IMR-90 (cell line): ENCODE measurements at regions not wholly inside any gene's neighbourhood (a gene's known extent, or its start where the extent isn't known, plus 50 kb on each side); places are given as distances from the start of the nearest gene placed in this dataset.

ENCODE experiments used
- ATAC-seq: fragments of 200-7000 bp; cut with Tn5 transposase; 2 replicates; pipeline ENCODE4 v1.9.1; 2020; ENCODE audit warnings: low read depth, mild to moderate bottlenecking, moderate library complexity
- BruUV-seq: library from RNA; stranded (reverse); fragments of 400-500 nt; replicated peaks from 2 replicates; lab custom pipeline; 2021; lab: Mats Ljungman, UMichigan
- CTCF ChIA-PET: fragments of 300-600 bp; formaldehyde crosslinking; extraction: SDS; loops from one replicate; lab custom pipeline; 2021; ENCODE audit warnings: antibody characterized with exemption; lab: Yijun Ruan, JAX
- POLR2A ChIA-PET: fragments of 300-600 bp; sonication (Branson Sonifier 250); formaldehyde crosslinking; loops from one replicate; lab custom pipeline; 2022; ENCODE audit warnings: antibody characterized with exemption; ENCODE audit not compliant: unreplicated experiment; lab: Charles Lee
- DNase-seq: peaks from one replicate; pipeline ENCODE4 v3.0.0; 2013
- H2AFZ ChIP-seq: replicated peaks from 2 replicates; pipeline ENCODE3; 2013; ENCODE audit warnings: low read length, mild to moderate bottlenecking; ENCODE audit not compliant: poor library complexity
- H2AK5ac ChIP-seq: 2 replicates; pipeline ENCODE4 v1.6.1; 2013; ENCODE audit warnings: low read depth, low read length, inconsistent platforms
- H2AK9ac ChIP-seq: replicated peaks from 2 replicates; pipeline ENCODE3; 2013; ENCODE audit warnings: mild to moderate bottlenecking, low read depth, low read length, moderate library complexity; ENCODE audit not compliant: poor library complexity
- H2BK120ac ChIP-seq: 2 replicates; pipeline ENCODE4 v1.6.1; 2013; ENCODE audit warnings: low read depth, low read length, inconsistent platforms
- H2BK15ac ChIP-seq: 3 replicates; pipeline ENCODE4 v1.6.1; 2013; ENCODE audit warnings: low read depth, low read length, inconsistent platforms
- H2BK20ac ChIP-seq: 2 replicates; pipeline ENCODE4 v1.6.1; 2013; ENCODE audit warnings: low read depth, mild to moderate bottlenecking, inconsistent platforms, low read length, moderate library complexity
- H2BK5ac ChIP-seq: 2 replicates; pipeline ENCODE4 v1.6.1; 2013; ENCODE audit warnings: mild to moderate bottlenecking, low read depth, low read length, inconsistent platforms; ENCODE audit not compliant: poor library complexity, severe bottlenecking
- H3K14ac ChIP-seq: replicated peaks from 2 replicates; pipeline ENCODE4 v1.6.1; 2013; ENCODE audit warnings: low read depth, low read length, inconsistent platforms
- H3K18ac ChIP-seq: 2 replicates; pipeline ENCODE4 v1.6.1; 2013; ENCODE audit warnings: low read depth, low read length, control low read depth
- H3K23ac ChIP-seq: 2 replicates; pipeline ENCODE4 v1.6.1; 2013; ENCODE audit warnings: low read depth, low read length, inconsistent platforms
- H3K27ac ChIP-seq: 2 replicates; pipeline ENCODE4 v1.5.1; 2013; ENCODE audit warnings: mild to moderate bottlenecking, control low read depth, low read length; ENCODE audit not compliant: insufficient read depth
- H3K27me3 ChIP-seq: 2 replicates; pipeline ENCODE4 v1.6.1; 2013; ENCODE audit warnings: low read length; ENCODE audit not compliant: control insufficient read depth, insufficient read depth
- H3K36me3 ChIP-seq: 2 replicates; pipeline ENCODE4 v1.6.1; 2013; ENCODE audit warnings: low read length, mixed read lengths; ENCODE audit not compliant: control insufficient read depth, insufficient read depth
- H3K4ac ChIP-seq: 2 replicates; pipeline ENCODE4 v1.6.1; 2013; ENCODE audit warnings: low read depth, low read length, inconsistent platforms
- H3K4me1 ChIP-seq: 2 replicates; pipeline ENCODE4 v1.6.1; 2013; ENCODE audit warnings: low read length, mixed read lengths; ENCODE audit not compliant: control insufficient read depth, insufficient read depth
- H3K4me2 ChIP-seq: 2 replicates; pipeline ENCODE4 v1.6.1; 2013; ENCODE audit warnings: low read depth, mild to moderate bottlenecking, control low read depth, low read length, moderate library complexity
- H3K4me3 ChIP-seq: 2 replicates; pipeline ENCODE4 v1.5.1; 2013; ENCODE audit warnings: low read depth, mild to moderate bottlenecking, control low read depth, low read length, moderate library complexity; ENCODE audit not compliant: insufficient read depth
- H3K56ac ChIP-seq: 2 replicates; pipeline ENCODE4 v1.6.1; 2013; ENCODE audit warnings: low read length, inconsistent platforms; ENCODE audit not compliant: insufficient read depth; ENCODE audit errors: extremely low read depth
- H3K79me1 ChIP-seq, 2 experiments: 2 replicates each; pipeline ENCODE4 v1.6.1; 2013; ENCODE audit warnings: low read length in 2 of 2, inconsistent platforms in 1 of 2, low read depth in 1 of 2
- H3K9ac ChIP-seq: 2 replicates; pipeline ENCODE4 v1.6.1; 2013; ENCODE audit warnings: low read depth, low read length, control low read depth
- H3K9me1 ChIP-seq: 2 replicates; pipeline ENCODE4 v1.6.1; 2013; ENCODE audit warnings: low read length, inconsistent platforms; ENCODE audit not compliant: insufficient read depth
- H3K9me3 ChIP-seq: 2 replicates; pipeline ENCODE4 v1.6.1; 2013; ENCODE audit warnings: low read length; ENCODE audit not compliant: control insufficient read depth, insufficient read depth
- H4K20me1 ChIP-seq: 2 replicates; pipeline ENCODE4 v1.6.1; 2013; ENCODE audit warnings: low read length, inconsistent platforms; ENCODE audit not compliant: insufficient read depth
- H4K5ac ChIP-seq: 2 replicates; pipeline ENCODE4 v1.6.1; 2013; ENCODE audit warnings: mild to moderate bottlenecking, low read depth, low read length, control low read depth
- H4K8ac ChIP-seq, 2 experiments: 2 replicates each; pipeline ENCODE4 v1.6.1; 2013; ENCODE audit warnings: low read depth in 2 of 2, low read length in 2 of 2, control low read depth in 1 of 2, inconsistent platforms in 1 of 2
- H4K91ac ChIP-seq: 2 replicates; pipeline ENCODE4 v1.6.1; 2013; ENCODE audit warnings: low read depth, low read length, inconsistent platforms; ENCODE audit not compliant: insufficient read depth
- BHLHE40 ChIP-seq: fragments of 150-350 bp; IDR thresholded peaks from 2 replicates; pipeline ENCODE4 v1.6.1; 2016; ENCODE audit warnings: mild to moderate bottlenecking, low read depth, low read length
- CEBPB ChIP-seq: IDR thresholded peaks from 2 replicates; pipeline ENCODE4 v1.6.1; 2012; ENCODE audit warnings: low read depth, low read length, improper control_type of control experiment
- CHD1 ChIP-seq: IDR thresholded peaks from 2 replicates; pipeline ENCODE4 v1.6.1; 2012; ENCODE audit warnings: low read depth, low read length, improper control_type of control experiment
- FOS ChIP-seq: fragments of 150-350 bp; IDR thresholded peaks from 2 replicates; pipeline ENCODE4 v1.6.1; 2016; ENCODE audit warnings: low read depth, low read length
- MAFK ChIP-seq: IDR thresholded peaks from 2 replicates; pipeline ENCODE4 v1.6.1; 2012; ENCODE audit warnings: low read depth, low read length, improper control_type of control experiment
- MAZ ChIP-seq: IDR thresholded peaks from 2 replicates; pipeline ENCODE4 v1.6.1; 2012; ENCODE audit warnings: low read depth, mild to moderate bottlenecking, low read length, improper control_type of control experiment, moderate library complexity, borderline replicate concordance
- MXI1 ChIP-seq: IDR thresholded peaks from 2 replicates; pipeline ENCODE4 v1.6.1; 2012; ENCODE audit warnings: low read depth, mild to moderate bottlenecking, low read length, moderate library complexity, borderline replicate concordance
- NFE2L2 ChIP-seq: fragments of 150-350 bp; IDR thresholded peaks from 2 replicates; pipeline ENCODE4 v1.6.1; 2016; ENCODE audit warnings: low read depth, mild to moderate bottlenecking, low read length
- POLR2A ChIP-seq: IDR thresholded peaks from 2 replicates; pipeline ENCODE4 v1.6.1; 2012; ENCODE audit warnings: mild to moderate bottlenecking, low read depth, low read length
- RAD21 ChIP-seq: IDR thresholded peaks from 2 replicates; pipeline ENCODE4 v1.6.1; 2012; ENCODE audit warnings: low read length, improper control_type of control experiment
- RCOR1 ChIP-seq: IDR thresholded peaks from 2 replicates; pipeline ENCODE4 v1.6.1; 2012; ENCODE audit warnings: mild to moderate bottlenecking, low read length, improper control_type of control experiment; ENCODE audit not compliant: insufficient replicate concordance
- RFX5 ChIP-seq: IDR thresholded peaks from 2 replicates; pipeline ENCODE4 v1.8.0; 2012; ENCODE audit warnings: low read depth, mild to moderate bottlenecking, low read length, moderate library complexity
- SMC3 ChIP-seq: fragments of 150-350 bp; IDR thresholded peaks from 2 replicates; pipeline ENCODE4 v1.6.1; 2016; ENCODE audit warnings: low read depth, mild to moderate bottlenecking, antibody characterized with exemption, low read length, moderate library complexity
- WGBS, 2 experiments: methylation state at CpG; one replicate each; pipeline versions ENCODE4 v1.1.5 to v1.1.7; 2013; ENCODE audit warnings: missing lambda C conversion rate in 2 of 2; ENCODE audit not compliant: insufficient read length in 1 of 2; ENCODE audit errors: extremely low coverage in 2 of 2; 5-methylcytosine and 5-hydroxymethylcytosine counted together
- dilution Hi-C: fragments of 300-500 bp; cut with HindIII; formaldehyde crosslinking; loops from one replicate; pipeline ENCODE4 v1.14.3; 2018; ENCODE audit warnings: low sequenced_read_pairs; ENCODE audit not compliant: unreplicated experiment
- in situ Hi-C: fragments of 300-500 bp; cut with MboI; formaldehyde crosslinking; loops from 3 replicates; pipeline ENCODE4 v1.14.3; 2019; ENCODE audit warnings: low sequenced_read_pairs, inconsistent platforms, mixed read lengths
- intact Hi-C: fragments of 100-400 bp; cut with micrococcal nuclease; formaldehyde crosslinking; loops from 2 replicates; pipeline ENCODE4 v1.10.0; 2022
- TF ChIP-seq, protein P1 (sequence below): conservative IDR thresholded peaks from 2 replicates; pipeline ENCODE4 v1.5.1; 2012; ENCODE audit warnings: mild to moderate bottlenecking, low read depth, low read length, improper control_type of control experiment
- TF ChIP-seq, protein P2 (sequence below): fragments of 150-350 bp; IDR thresholded peaks from 2 replicates; pipeline ENCODE4 v1.6.1; 2016; ENCODE audit warnings: low read depth, mild to moderate bottlenecking, low read length, moderate library complexity, borderline replicate concordance
- TF ChIP-seq, protein P3 (sequence below): fragments of 150-350 bp; IDR thresholded peaks from 2 replicates; pipeline ENCODE4 v1.6.1; 2017; ENCODE audit warnings: mild to moderate bottlenecking, antibody characterized with exemption, low read length, low read depth

DNA sequence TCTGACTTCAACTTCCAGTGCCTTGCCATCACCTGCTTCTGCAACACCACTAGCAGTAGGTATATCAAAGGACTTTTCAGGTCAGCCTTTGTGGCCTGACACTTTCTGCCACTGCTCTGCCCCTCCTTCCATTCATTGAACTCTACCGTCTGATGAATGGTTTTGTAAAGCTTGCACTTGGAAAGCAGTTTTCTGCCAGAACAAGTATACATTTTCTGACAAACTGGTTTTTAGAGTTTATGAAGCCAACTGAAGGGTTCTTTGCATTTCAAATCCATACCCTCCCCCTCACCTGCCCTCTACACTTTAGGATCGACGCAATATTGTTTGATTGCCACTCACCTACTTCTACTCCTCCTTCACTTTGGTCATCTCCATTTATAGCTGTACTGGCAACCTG lies 603.1 kb downstream of the HACE1 start:
- dilution Hi-C loops (no loop called here), in situ Hi-C loops (no loop called here), intact Hi-C loops (no loop called here)
- H4K5ac ChIP-seq, result no peak overlapping the region
- H4K20me1 ChIP-seq, result no peaks in the 10 kb centered on the region
- no peak for TF ChIP-seq MXI1
- no peak for TF ChIP-seq NFE2L2
- TF ChIP-seq RFX5, result no peak
- no peak for TF ChIP-seq RAD21
- no peak for TF ChIP-seq BHLHE40
- TF ChIP-seq CEBPB, result no peak
- TF ChIP-seq FOS, result no peak
- no peak for TF ChIP-seq CHD1
- no peak for TF ChIP-seq SMC3
- TF ChIP-seq, protein P1, sequence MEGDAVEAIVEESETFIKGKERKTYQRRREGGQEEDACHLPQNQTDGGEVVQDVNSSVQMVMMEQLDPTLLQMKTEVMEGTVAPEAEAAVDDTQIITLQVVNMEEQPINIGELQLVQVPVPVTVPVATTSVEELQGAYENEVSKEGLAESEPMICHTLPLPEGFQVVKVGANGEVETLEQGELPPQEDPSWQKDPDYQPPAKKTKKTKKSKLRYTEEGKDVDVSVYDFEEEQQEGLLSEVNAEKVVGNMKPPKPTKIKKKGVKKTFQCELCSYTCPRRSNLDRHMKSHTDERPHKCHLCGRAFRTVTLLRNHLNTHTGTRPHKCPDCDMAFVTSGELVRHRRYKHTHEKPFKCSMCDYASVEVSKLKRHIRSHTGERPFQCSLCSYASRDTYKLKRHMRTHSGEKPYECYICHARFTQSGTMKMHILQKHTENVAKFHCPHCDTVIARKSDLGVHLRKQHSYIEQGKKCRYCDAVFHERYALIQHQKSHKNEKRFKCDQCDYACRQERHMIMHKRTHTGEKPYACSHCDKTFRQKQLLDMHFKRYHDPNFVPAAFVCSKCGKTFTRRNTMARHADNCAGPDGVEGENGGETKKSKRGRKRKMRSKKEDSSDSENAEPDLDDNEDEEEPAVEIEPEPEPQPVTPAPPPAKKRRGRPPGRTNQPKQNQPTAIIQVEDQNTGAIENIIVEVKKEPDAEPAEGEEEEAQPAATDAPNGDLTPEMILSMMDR, result no peak
- no peak for TF ChIP-seq MAZ
- no peak for TF ChIP-seq MAFK
- no peak for TF ChIP-seq POLR2A
- TF ChIP-seq, protein P2, sequence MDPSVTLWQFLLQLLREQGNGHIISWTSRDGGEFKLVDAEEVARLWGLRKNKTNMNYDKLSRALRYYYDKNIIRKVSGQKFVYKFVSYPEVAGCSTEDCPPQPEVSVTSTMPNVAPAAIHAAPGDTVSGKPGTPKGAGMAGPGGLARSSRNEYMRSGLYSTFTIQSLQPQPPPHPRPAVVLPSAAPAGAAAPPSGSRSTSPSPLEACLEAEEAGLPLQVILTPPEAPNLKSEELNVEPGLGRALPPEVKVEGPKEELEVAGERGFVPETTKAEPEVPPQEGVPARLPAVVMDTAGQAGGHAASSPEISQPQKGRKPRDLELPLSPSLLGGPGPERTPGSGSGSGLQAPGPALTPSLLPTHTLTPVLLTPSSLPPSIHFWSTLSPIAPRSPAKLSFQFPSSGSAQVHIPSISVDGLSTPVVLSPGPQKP, result no peak
- TF ChIP-seq, protein P3, sequence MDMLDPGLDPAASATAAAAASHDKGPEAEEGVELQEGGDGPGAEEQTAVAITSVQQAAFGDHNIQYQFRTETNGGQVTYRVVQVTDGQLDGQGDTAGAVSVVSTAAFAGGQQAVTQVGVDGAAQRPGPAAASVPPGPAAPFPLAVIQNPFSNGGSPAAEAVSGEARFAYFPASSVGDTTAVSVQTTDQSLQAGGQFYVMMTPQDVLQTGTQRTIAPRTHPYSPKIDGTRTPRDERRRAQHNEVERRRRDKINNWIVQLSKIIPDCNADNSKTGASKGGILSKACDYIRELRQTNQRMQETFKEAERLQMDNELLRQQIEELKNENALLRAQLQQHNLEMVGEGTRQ, result no peak
- no peak for TF ChIP-seq RCOR1
- no peak overlapping the region for H3K56ac ChIP-seq
- H4K91ac ChIP-seq, result no peak overlapping the region
- H2BK120ac ChIP-seq, result no peak overlapping the region
- ChIA-PET CTCF (no interaction called here), POLR2A (no interaction called here)
- H3K4me1 ChIP-seq, result no peaks in the 10 kb centered on the region
- H3K23ac ChIP-seq, result no peak overlapping the region
- WGBS, 2 experiments, result no CpG with 5 or more reads among the region's 3 CpGs
- H3K9me3 ChIP-seq, result peaks cover 13% of the 10 kb centered on the region
- H2AK5ac ChIP-seq, result no peak overlapping the region
- H3K79me1 ChIP-seq, result no peaks in the 10 kb centered on the region
- H3K4me3 ChIP-seq, result no peak overlapping the region
- no peaks in the 10 kb centered on the region for H3K27me3 ChIP-seq
- DNase-seq (no peak), ATAC-seq (no peak)
- H2BK15ac ChIP-seq, result no peak overlapping the region
- no peak overlapping the region for H2AK9ac ChIP-seq
- BruUV-seq, result no TSS peak
- no peaks in the 10 kb centered on the region for H3K9me1 ChIP-seq
- H4K8ac ChIP-seq, result no peak overlapping the region
- H3K14ac ChIP-seq, result no peak overlapping the region
- H3K27ac ChIP-seq, result no peak overlapping the region
- H3K4ac ChIP-seq, result no peak overlapping the region
- no peak overlapping the region for H3K18ac ChIP-seq
- H3K4me2 ChIP-seq, result no peak overlapping the region
- no peaks in the 10 kb centered on the region for H3K36me3 ChIP-seq
- H2BK20ac ChIP-seq, result no peak overlapping the region
- H2AFZ ChIP-seq, result no peak overlapping the region
- H3K9ac ChIP-seq, result no peak overlapping the region
- H2BK5ac ChIP-seq, result no peak overlapping the region
